ENCODE measurements at regions not wholly inside any gene's neighbourhood (a gene's known extent, or its start where the extent isn't known, plus 50 kb on each side); places are given as distances from the start of the nearest gene placed in this dataset.

DNA sequence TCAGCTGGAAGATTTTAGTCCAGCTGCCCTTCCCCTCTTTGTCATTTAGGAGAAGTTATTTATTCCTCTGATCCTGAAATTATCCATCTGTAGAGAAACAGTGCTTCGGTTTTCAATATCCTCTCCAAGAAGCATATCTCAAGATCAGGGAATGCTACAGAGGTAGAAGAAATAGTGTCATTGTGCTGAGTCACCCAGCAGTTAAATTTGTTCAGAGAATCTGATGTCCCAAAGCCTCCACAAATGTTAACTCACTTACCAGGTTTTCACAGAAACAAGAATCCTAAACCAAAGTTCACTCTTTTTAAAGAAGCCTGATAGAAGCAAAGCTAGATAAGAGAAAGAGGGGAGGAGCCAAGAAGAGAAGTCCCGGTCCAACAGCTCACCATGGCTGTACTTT lies 480.7 kb upstream of the GYPC start:
- Histone ChIP-seq H3K4me3 (no peak overlapping the region), H3K9me3 (no peaks in the 10 kb centered on the region), H3K36me3 (no peaks in the 10 kb centered on the region), H3K4me1 (no peaks in the 10 kb centered on the region), H3K27me3 (no peaks in the 10 kb centered on the region), H3K27ac (no peak overlapping the region)
- intact Hi-C loops (cut with DNase I; ENCODE audit: low total_unique reads): no loop called here
- DNase-seq (ENCODE audit: low spot score in 2 of 2): no peak
- no peak for TF ChIP-seq POLR2A (IDR thresholded peaks at IDR 0.05)
- TF ChIP-seq, protein P1, sequence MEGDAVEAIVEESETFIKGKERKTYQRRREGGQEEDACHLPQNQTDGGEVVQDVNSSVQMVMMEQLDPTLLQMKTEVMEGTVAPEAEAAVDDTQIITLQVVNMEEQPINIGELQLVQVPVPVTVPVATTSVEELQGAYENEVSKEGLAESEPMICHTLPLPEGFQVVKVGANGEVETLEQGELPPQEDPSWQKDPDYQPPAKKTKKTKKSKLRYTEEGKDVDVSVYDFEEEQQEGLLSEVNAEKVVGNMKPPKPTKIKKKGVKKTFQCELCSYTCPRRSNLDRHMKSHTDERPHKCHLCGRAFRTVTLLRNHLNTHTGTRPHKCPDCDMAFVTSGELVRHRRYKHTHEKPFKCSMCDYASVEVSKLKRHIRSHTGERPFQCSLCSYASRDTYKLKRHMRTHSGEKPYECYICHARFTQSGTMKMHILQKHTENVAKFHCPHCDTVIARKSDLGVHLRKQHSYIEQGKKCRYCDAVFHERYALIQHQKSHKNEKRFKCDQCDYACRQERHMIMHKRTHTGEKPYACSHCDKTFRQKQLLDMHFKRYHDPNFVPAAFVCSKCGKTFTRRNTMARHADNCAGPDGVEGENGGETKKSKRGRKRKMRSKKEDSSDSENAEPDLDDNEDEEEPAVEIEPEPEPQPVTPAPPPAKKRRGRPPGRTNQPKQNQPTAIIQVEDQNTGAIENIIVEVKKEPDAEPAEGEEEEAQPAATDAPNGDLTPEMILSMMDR (IDR thresholded peaks at IDR 0.05): no peak

GRCh38 chr2:126177479-126177878 lies 478.5 kb upstream of the GYPC start:
- DNase-seq (ENCODE audit: low spot score in 2 of 2): no peak
- Histone ChIP-seq H3K4me1 (no peaks in the 10 kb centered on the region), H3K36me3 (no peaks in the 10 kb centered on the region), H3K4me3 (no peak overlapping the region), H3K27me3 (no peaks in the 10 kb centered on the region), H3K9me3 (no peaks in the 10 kb centered on the region), H3K27ac (no peak overlapping the region)
- TF ChIP-seq, protein P1 (IDR thresholded peaks at IDR 0.05): no peak
- TF ChIP-seq POLR2AphosphoS5 (IDR thresholded peaks at IDR 0.05): no peak
- no peak for TF ChIP-seq POLR2A (IDR thresholded peaks at IDR 0.05)
- intact Hi-C loops (cut with DNase I; ENCODE audit: low total_unique reads): no loop called here

- DNase-seq (ENCODE audit: low spot score in 2 of 2): no peak
- TF ChIP-seq POLR2A (IDR thresholded peaks at IDR 0.05): no peak
- no peak for TF ChIP-seq POLR2AphosphoS5 (IDR thresholded peaks at IDR 0.05)
- TF ChIP-seq, protein P1 (IDR thresholded peaks at IDR 0.05): no peak
- intact Hi-C loops (cut with DNase I; ENCODE audit: low total_unique reads): loop anchor here (5.0 kb wide), 1 partner anchor 325 kb away; no protein-coding TSS in a partner anchor
- Histone ChIP-seq H3K27me3 (no peaks in the 10 kb centered on the region), H3K36me3 (no peaks in the 10 kb centered on the region), H3K9me3 (no peaks in the 10 kb centered on the region), H3K4me1 (no peaks in the 10 kb centered on the region), H3K27ac (no peak overlapping the region), H3K4me3 (no peak overlapping the region)
Observed at GRCh38 chr2:126187668-126188067, 468.3 kb upstream of the GYPC start.

- no peaks in the 10 kb centered on the region for H3K36me3 ChIP-seq
- H3K27ac ChIP-seq: no peak overlapping the region
- H3K27me3 ChIP-seq: no peaks in the 10 kb centered on the region
- TF ChIP-seq, protein P1 (IDR thresholded peaks at IDR 0.05): no peak
- TF ChIP-seq POLR2A (IDR thresholded peaks at IDR 0.05): no peak
- no peak for TF ChIP-seq POLR2AphosphoS5 (IDR thresholded peaks at IDR 0.05)
- no peak for DNase-seq (ENCODE audit: low spot score in 2 of 2)
- H3K4me1 ChIP-seq: no peaks in the 10 kb centered on the region
- no peak overlapping the region for H3K4me3 ChIP-seq
- intact Hi-C loops (cut with DNase I; ENCODE audit: low total_unique reads): loop anchor here (5.0 kb wide), 1 partner anchor 327 kb away; no protein-coding TSS in a partner anchor
- no peaks in the 10 kb centered on the region for H3K9me3 ChIP-seq
Observed at GRCh38 chr2:126189527-126189926, 466.4 kb upstream of the GYPC start.

- intact Hi-C loops (cut with DNase I; ENCODE audit: low total_unique reads): no loop called here
- TF ChIP-seq, protein P1 (IDR thresholded peaks at IDR 0.05): no peak
- no peaks in the 10 kb centered on the region for H3K9me3 ChIP-seq
- no peaks in the 10 kb centered on the region for H3K36me3 ChIP-seq
- no peak for DNase-seq (ENCODE audit: low spot score in 2 of 2)
- no peaks in the 10 kb centered on the region for H3K4me1 ChIP-seq
- H3K27ac ChIP-seq: no peak overlapping the region
- no peaks in the 10 kb centered on the region for H3K27me3 ChIP-seq
- H3K4me3 ChIP-seq: no peak overlapping the region
Observed at GRCh38 chr2:126200538-126200937, 455.4 kb upstream of the GYPC start.
